GM21717 (cell line): ENCODE measurements at regions not wholly inside any gene's neighbourhood (a gene's known extent, or its start where the extent isn't known, plus 50 kb on each side); places are given as distances from the start of the nearest gene placed in this dataset.

ENCODE experiments used
- ATAC-seq: cut with Tn5 transposase; IDR thresholded peaks from one replicate; pipeline ENCODE4 v1.9.1; 2021; ENCODE audit warnings: mild to moderate bottlenecking, moderate library complexity; ENCODE audit not compliant: unreplicated experiment

- no peak for ATAC-seq
Observed at GRCh38 chr1:83689921-83690868, 308.7 kb downstream of the TTLL7 start.

DNA sequence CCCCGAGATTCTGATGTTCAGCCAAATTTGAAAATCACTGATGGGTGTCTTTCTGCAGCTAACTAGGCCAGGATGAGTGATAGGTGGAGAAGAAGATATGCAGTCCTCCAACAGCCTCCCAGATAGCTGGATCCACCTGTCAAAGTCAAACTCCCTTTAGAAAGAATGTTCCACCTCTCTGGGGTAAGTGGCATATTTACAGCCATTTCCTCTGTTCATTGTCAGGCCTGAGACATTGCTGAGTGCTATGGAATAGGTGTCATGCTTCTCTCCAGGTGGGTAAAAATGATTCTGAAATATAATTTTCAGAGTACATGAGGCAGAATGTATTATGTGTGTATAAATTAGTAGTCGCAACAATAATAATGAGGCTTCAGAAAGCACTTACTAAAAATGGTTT, 316.8 kb downstream of the TTLL7 start:
- no peak for ATAC-seq

- no peak for ATAC-seq
Observed at GRCh38 chr1:83676106-83676505, 322.8 kb downstream of the TTLL7 start.

DNA sequence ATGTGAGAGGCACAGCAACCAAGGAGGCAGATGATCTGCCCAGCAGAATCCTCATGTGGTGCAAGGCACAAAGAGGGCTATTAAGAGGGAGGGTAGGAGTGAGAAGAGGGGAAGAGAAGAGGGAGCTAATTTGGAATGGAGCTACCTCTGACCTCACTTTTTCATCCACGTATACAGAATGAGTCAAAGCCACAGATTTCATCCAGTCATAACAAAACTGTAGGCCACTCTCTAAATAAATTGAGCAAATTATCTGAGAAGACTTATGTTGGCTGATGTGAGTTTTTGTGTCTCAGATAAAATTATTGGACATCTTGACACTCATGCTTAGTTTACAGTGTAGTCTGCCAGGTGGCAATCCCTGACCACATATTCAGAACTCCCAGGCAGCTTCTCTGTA, 325.6 kb downstream of the TTLL7 start:
- peak; percentile 81 for ATAC-seq

DNA sequence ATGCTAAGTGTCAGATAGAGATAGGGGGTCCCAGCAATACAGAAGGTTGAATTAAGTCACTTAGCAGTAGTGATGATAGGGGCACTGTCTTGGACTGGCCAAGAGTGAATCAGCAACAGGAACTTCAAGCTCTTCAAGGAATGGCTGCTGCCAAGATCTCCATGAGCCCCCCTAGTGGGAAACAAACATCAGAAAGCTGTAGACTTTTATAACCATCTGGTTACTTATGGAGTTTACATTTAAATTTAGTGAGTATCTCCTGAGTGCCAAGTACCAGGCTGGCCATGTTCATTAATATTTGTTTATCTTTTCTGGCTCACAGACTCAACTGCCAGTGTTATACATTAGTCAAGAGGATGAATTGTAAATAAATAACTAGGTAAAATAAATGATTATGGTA, 327.3 kb downstream of the TTLL7 start:
- no peak for ATAC-seq

GRCh38 chr1:83670909-83671565, 327.9 kb downstream of the TTLL7 start:
- ATAC-seq = no peak

- ATAC-seq = no peak
Observed at GRCh38 chr1:83641796-83642443, 357.0 kb downstream of the TTLL7 start.

DNA sequence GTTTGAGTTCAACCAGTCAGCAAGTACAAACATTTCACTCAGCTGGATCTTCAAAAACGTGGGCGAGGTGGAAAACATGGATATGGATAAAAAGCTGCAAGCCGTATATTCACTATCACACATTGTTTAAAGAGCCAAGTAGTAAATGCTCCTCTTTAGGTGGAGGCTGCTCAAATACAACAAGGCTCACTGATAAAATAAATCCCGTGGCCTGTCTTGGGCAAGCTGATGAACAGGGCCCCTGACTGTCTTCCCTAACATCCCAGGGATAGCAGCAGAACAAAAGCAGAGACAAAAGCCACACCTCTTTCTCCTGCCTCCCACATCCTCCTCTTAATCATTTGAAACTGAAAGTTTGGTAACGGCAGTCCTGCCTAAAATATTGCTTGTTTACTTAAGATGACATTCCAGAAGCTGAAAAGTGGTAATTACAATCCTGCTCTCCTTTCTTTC, 357.7 kb downstream of the TTLL7 start:
- no peak for ATAC-seq

DNA sequence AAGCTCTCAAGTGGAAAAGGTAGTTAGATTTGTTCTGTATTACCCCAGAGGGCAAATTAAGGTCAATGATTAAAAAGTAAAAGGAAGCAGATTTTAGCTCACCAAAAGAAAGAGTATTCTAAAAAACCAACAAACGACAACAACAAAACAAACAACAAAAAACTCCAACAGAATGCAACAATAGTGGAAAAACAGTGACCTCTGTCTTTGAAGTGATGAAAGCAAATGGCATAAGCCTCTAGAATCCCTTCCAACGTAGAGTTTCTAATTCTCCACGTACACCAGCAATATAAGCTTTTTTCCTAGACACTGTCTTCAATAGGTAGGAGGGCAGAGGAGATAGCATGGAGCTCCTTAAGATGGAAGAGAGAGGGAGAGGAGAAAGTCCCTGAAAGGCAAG, 359.1 kb downstream of the TTLL7 start:
- ATAC-seq = no peak

DNA sequence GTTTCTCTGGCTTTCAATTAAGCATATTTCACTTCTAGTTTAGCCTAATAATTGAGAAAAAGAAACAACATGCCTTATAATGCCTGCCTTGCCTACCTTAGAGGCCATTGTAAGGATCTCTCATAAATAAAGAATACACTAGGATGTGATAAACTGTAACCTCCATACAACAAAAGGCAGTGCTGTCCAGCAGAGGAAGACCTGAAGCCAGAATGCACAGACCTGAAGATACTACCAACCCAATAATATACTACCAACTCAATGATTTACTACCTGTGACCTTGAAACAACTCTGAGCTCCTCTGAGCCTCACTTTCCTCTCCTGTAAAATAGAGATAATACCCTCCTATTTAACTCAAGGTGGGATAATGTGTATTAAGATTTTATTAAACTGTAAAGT, 361.3 kb downstream of the TTLL7 start:
- no peak for ATAC-seq

- ATAC-seq = no peak
Observed at GRCh38 chr1:83637009-83637408, 361.9 kb downstream of the TTLL7 start.

DNA sequence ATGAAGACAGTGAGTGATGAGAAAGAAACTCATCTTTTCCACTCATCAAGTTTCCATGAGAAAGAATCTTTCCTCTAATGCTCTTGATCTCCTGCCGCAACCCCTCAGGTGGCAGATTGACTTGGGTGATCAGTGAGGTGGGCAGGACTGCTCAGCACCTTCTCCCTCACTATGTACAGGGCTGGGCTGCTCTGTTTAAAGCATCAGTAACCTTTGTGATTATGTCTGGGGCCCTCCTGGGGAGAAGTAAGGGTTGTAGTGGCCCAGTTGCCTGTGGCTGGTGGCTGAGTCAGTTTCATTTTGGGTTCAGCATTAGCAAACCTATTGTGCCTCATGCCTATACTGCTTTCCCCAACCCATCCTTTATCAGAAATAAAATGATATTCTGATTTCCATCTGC, 366.0 kb downstream of the TTLL7 start:
- ATAC-seq = no peak

- no peak for ATAC-seq
Observed at GRCh38 chr1:83631851-83632250, 367.1 kb downstream of the TTLL7 start.

- ATAC-seq = no peak
Observed at GRCh38 chr1:83627045-83627444, 371.9 kb downstream of the TTLL7 start.

- no peak for ATAC-seq
Observed at GRCh38 chr1:83626603-83627002, 372.3 kb downstream of the TTLL7 start.

- ATAC-seq = no peak
Observed at GRCh38 chr1:83625646-83626045, 373.3 kb downstream of the TTLL7 start.

DNA sequence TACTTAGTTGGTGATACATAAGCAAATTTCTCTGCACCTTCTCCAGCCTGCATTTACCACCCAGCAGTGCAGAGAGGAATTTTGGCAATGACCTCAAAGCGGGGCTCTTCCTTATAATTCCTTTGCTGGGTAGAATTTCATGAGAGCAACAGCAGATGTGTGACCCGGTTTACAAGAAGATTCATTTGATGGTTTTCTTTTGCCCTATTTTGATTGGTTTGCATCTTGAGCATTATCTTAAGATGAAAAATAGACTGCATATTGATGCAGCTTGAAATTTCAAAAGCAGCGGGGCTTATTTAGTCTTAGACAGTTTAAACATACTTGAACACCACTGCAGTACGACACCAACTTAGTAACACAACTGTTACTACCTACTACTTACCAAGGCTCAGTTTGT, 378.9 kb downstream of the TTLL7 start:
- ATAC-seq = no peak

GRCh38 chr1:83619170-83619896, 379.6 kb downstream of the TTLL7 start:
- no peak for ATAC-seq

- ATAC-seq = no peak
Observed at GRCh38 chr1:83617883-83618282, 381.0 kb downstream of the TTLL7 start.

- ATAC-seq = no peak
Observed at GRCh38 chr1:83615370-83615769, 383.6 kb downstream of the TTLL7 start.

GRCh38 chr1:83606416-83606955, 392.4 kb downstream of the TTLL7 start:
- no peak for ATAC-seq
